ENCODE measurements at regions not wholly inside any gene's neighbourhood (a gene's known extent, or its start where the extent isn't known, plus 50 kb on each side); places are given as distances from the start of the nearest gene placed in this dataset.

DNA sequence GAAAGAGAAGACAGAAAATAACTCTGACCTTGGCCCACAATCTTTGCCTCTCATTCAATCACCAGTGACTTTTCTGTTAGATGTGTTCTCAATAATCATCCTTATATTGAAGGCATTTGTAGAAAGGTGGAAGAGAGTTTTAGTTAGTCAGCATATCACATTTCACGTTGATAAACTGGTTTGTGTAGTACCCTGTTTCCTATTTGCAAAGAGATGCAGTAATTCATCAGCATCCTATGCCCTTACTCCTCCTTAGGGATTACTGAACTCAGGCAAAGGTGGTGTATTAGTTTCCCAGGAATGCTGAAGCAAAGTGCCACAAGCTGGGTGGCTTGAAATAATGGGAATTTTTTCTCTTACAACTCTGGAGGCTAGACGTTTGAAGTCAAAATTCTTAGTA lies 145.0 kb downstream of the SPP2 start:
- DNase-seq (ENCODE audit: extremely low read depth, insufficient read length) = no peak
- Histone ChIP-seq H3K4me3 (replicated peaks; ENCODE audit: low read depth, low read length) (no peak overlapping the region), H3K27me3 (replicated peaks; ENCODE audit: control insufficient read depth, insufficient read depth, low read length) (no peaks in the 10 kb centered on the region; the same call in none of the 2 replicates), H3K36me3 (ENCODE audit: control insufficient read depth, insufficient read depth, low read length) (no peaks in the 10 kb centered on the region)
- TF ChIP-seq, protein P1, sequence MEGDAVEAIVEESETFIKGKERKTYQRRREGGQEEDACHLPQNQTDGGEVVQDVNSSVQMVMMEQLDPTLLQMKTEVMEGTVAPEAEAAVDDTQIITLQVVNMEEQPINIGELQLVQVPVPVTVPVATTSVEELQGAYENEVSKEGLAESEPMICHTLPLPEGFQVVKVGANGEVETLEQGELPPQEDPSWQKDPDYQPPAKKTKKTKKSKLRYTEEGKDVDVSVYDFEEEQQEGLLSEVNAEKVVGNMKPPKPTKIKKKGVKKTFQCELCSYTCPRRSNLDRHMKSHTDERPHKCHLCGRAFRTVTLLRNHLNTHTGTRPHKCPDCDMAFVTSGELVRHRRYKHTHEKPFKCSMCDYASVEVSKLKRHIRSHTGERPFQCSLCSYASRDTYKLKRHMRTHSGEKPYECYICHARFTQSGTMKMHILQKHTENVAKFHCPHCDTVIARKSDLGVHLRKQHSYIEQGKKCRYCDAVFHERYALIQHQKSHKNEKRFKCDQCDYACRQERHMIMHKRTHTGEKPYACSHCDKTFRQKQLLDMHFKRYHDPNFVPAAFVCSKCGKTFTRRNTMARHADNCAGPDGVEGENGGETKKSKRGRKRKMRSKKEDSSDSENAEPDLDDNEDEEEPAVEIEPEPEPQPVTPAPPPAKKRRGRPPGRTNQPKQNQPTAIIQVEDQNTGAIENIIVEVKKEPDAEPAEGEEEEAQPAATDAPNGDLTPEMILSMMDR (IDR thresholded peaks at IDR 0.05; ENCODE audit: insufficient read depth, low read length, poor library complexity, severe bottlenecking) = no peak

DNA sequence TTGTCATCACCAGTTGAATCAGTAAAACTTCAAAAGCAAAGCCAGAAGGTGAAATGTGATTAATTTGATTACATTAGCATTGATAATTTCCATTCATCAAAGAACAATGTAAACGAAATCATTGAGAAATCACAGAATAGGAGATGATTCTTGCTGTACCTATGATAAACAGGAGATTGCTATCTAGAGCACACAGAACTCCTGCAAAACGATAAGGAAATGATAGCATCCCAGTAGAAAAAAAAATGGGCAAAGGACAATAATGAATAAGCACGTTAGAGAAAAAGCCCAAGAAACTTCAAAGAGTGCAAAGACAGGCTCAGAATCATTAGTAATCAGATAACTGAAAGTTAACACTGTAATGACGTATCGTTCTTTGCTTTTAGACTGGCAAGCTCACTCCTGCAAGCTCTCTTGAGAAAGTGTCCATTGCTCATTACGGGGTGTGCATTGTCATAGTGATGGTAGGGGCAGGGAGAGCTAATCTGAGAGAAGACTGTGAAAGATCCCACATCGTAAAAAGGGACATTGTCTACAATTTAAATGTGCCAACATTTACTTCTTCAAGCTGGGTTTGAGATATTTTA lies 143.6 kb downstream of the SPP2 start:
- DNase-seq (ENCODE audit: extremely low read depth, insufficient read length) = no peak
- H3K36me3 ChIP-seq (ENCODE audit: control insufficient read depth, insufficient read depth, low read length) = no peaks in the 10 kb centered on the region
- TF ChIP-seq, protein P1 (IDR thresholded peaks at IDR 0.05; ENCODE audit: insufficient read depth, low read length, poor library complexity, severe bottlenecking) = no peak
- no peaks in the 10 kb centered on the region; the same call in none of the 2 replicates for H3K27me3 ChIP-seq (replicated peaks; ENCODE audit: control insufficient read depth, insufficient read depth, low read length)
- no peak overlapping the region for H3K4me3 ChIP-seq (replicated peaks; ENCODE audit: low read depth, low read length)

DNA sequence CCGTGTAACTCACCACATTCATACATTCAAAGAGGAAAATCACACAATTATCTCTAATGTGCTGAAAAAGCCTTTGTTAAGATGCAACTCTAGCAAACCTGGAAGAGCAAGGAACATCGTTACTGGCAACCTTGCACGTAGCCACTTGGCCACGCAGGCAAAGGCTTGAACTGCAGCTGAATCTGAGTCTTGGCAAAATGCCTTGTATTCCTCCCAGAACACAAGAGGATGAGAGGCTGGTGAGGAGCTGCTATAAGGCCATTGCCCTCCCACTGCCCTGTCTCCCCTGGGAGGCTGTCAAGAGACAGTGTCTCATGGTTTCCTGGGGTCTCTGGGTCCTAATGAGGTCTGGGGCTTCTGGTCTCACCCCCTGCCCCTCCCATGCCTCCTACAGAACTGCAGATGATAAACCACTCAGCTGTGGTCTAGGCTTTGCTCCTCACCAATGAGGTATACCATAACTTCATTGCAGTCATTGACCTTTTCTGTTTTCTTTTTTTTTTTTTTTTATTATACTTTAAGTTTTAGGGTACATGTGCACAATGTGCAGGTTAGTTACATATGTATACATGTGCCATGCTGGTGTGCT lies 141.4 kb downstream of the SPP2 start:
- no peaks in the 10 kb centered on the region for H3K36me3 ChIP-seq (ENCODE audit: control insufficient read depth, insufficient read depth, low read length)
- TF ChIP-seq, protein P1 (IDR thresholded peaks at IDR 0.05; ENCODE audit: insufficient read depth, low read length, poor library complexity, severe bottlenecking) = no peak
- H3K27me3 ChIP-seq (replicated peaks; ENCODE audit: control insufficient read depth, insufficient read depth, low read length) = no peaks in the 10 kb centered on the region; the same call in none of the 2 replicates
- no peak overlapping the region for H3K4me3 ChIP-seq (replicated peaks; ENCODE audit: low read depth, low read length)
- DNase-seq (ENCODE audit: extremely low read depth, insufficient read length) = no peak

DNA sequence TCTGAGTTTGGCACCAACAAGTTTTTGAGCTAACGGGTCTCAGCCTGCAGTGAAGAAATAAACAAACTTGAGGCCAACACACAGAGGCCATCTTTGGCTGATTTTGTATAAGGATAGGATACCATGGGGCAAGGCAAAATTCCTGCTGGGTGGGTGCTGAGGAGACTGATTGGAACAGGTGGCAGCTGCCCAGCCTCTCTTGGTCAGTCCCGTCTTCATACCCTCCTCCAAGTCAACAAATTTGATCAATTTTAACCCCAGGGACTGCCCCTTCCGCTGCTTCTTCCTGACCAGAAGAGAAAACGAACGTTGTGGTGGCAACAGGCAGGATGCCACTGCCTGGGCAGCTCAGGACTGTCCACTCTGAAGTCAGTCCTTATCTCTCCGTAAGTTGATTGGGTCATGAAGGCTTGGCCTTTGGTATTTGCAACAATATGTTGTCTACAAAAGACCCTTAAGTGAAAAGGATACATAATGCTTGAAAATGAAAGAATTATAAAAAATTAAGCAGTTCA lies 139.3 kb downstream of the SPP2 start:
- no peak for DNase-seq (ENCODE audit: extremely low read depth, insufficient read length)
- H3K27me3 ChIP-seq (replicated peaks; ENCODE audit: control insufficient read depth, insufficient read depth, low read length) = no peaks in the 10 kb centered on the region; the same call in none of the 2 replicates
- TF ChIP-seq, protein P1 (IDR thresholded peaks at IDR 0.05; ENCODE audit: insufficient read depth, low read length, poor library complexity, severe bottlenecking) = no peak
- no peaks in the 10 kb centered on the region for H3K36me3 ChIP-seq (ENCODE audit: control insufficient read depth, insufficient read depth, low read length)
- H3K4me3 ChIP-seq (replicated peaks; ENCODE audit: low read depth, low read length) = no peak overlapping the region

DNA sequence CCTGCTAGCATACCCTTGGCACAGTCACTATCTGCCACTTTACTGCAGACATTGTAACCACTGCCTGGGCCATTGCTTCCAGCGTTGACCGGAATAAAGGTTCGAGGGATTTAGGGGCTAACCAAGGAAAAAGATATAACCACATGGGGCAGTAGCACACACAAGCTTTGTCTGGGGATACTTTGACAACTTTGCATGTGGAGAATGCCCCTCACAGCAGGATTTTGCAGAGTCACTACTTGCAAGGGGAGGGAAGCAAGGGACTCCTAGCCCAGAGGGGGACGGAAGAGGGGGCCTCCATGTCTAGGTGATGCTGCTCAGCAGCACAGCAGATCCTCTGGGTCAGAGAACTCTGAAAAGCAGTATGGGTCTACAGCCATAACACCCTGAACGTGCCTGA lies 138.7 kb downstream of the SPP2 start:
- TF ChIP-seq, protein P1 (IDR thresholded peaks at IDR 0.05; ENCODE audit: insufficient read depth, low read length, poor library complexity, severe bottlenecking) = no peak
- H3K27me3 ChIP-seq (replicated peaks; ENCODE audit: control insufficient read depth, insufficient read depth, low read length) = no peaks in the 10 kb centered on the region; the same call in none of the 2 replicates
- H3K36me3 ChIP-seq (ENCODE audit: control insufficient read depth, insufficient read depth, low read length) = no peaks in the 10 kb centered on the region
- DNase-seq (ENCODE audit: extremely low read depth, insufficient read length) = no peak
- no peak overlapping the region for H3K4me3 ChIP-seq (replicated peaks; ENCODE audit: low read depth, low read length)
